ENCODE measurements at regions not wholly inside any gene's neighbourhood (a gene's known extent, or its start where the extent isn't known, plus 50 kb on each side); places are given as distances from the start of the nearest gene placed in this dataset.

- H3K9me3 Mint-ChIP-seq = no peaks in the 10 kb centered on the region
- H3K36me3 Mint-ChIP-seq (ENCODE audit: low read depth) = no peaks in the 10 kb centered on the region
- no peaks in the 10 kb centered on the region for H3K4me1 Mint-ChIP-seq (ENCODE audit: low read depth)
- intact Hi-C loops (cut with micrococcal nuclease) = no loop called here
- DNase-seq (ENCODE audit: low spot score) = no peak
- no peak overlapping the region for H3K4me3 Mint-ChIP-seq
- H3K27me3 Mint-ChIP-seq (ENCODE audit: insufficient read depth) = no peaks in the 10 kb centered on the region
- no peak overlapping the region for H3K27ac Mint-ChIP-seq
These were observed 58.3 kb upstream of the KLF4 start for GRCh38 chr9:107547772-107548297.

GRCh38 chr9:107547303-107547702 is 57.7 kb upstream of the KLF4 start:
- intact Hi-C loops (cut with micrococcal nuclease) = no loop called here

GRCh38 chr9:107546859-107547258 is 57.3 kb upstream of the KLF4 start:
- Mint-ChIP-seq H3K36me3 (ENCODE audit: low read depth) (no peaks in the 10 kb centered on the region), H3K27ac (no peak overlapping the region), H3K4me1 (ENCODE audit: low read depth) (no peaks in the 10 kb centered on the region), H3K4me3 (no peak overlapping the region), H3K9me3 (no peaks in the 10 kb centered on the region), H3K27me3 (ENCODE audit: insufficient read depth) (no peaks in the 10 kb centered on the region)
- intact Hi-C loops (cut with micrococcal nuclease) = no loop called here
- DNase-seq (ENCODE audit: low spot score) = no peak

More at GRCh38 chr9:107547303-107547702, 57.7 kb upstream of the KLF4 start:
- H3K4me1 Mint-ChIP-seq (ENCODE audit: low read depth) = no peaks in the 10 kb centered on the region
- H3K36me3 Mint-ChIP-seq (ENCODE audit: low read depth) = no peaks in the 10 kb centered on the region
- no peak for DNase-seq (ENCODE audit: low spot score)
- H3K9me3 Mint-ChIP-seq = no peaks in the 10 kb centered on the region
- H3K27ac Mint-ChIP-seq = no peak overlapping the region
- no peaks in the 10 kb centered on the region for H3K27me3 Mint-ChIP-seq (ENCODE audit: insufficient read depth)
- H3K4me3 Mint-ChIP-seq = no peak overlapping the region

GRCh38 chr9:107545036-107545435 is 55.5 kb upstream of the KLF4 start:
- H3K4me3 Mint-ChIP-seq = no peak overlapping the region
- H3K27me3 Mint-ChIP-seq (ENCODE audit: insufficient read depth) = no peaks in the 10 kb centered on the region
- H3K36me3 Mint-ChIP-seq (ENCODE audit: low read depth) = no peaks in the 10 kb centered on the region
- no peak for DNase-seq (ENCODE audit: low spot score)
- H3K9me3 Mint-ChIP-seq = no peaks in the 10 kb centered on the region
- H3K4me1 Mint-ChIP-seq (ENCODE audit: low read depth) = no peaks in the 10 kb centered on the region
- intact Hi-C loops (cut with micrococcal nuclease) = no loop called here
- H3K27ac Mint-ChIP-seq = no peak overlapping the region

GRCh38 chr9:107542411-107543157 is 53.0 kb upstream of the KLF4 start:
- Mint-ChIP-seq H3K36me3 (ENCODE audit: low read depth) (no peaks in the 10 kb centered on the region), H3K4me3 (no peak overlapping the region), H3K9me3 (no peaks in the 10 kb centered on the region), H3K27ac (no peak overlapping the region), H3K4me1 (ENCODE audit: low read depth) (no peaks in the 10 kb centered on the region), H3K27me3 (ENCODE audit: insufficient read depth) (no peaks in the 10 kb centered on the region)
- DNase-seq (ENCODE audit: low spot score) = no peak
- intact Hi-C loops (cut with micrococcal nuclease) = no loop called here

- no peaks in the 10 kb centered on the region for H3K4me1 Mint-ChIP-seq (ENCODE audit: low read depth)
- no peak for DNase-seq (ENCODE audit: low spot score)
- H3K4me3 Mint-ChIP-seq = no peak overlapping the region
- H3K36me3 Mint-ChIP-seq (ENCODE audit: low read depth) = no peaks in the 10 kb centered on the region
- H3K27ac Mint-ChIP-seq = no peak overlapping the region
- intact Hi-C loops (cut with micrococcal nuclease) = no loop called here
- no peaks in the 10 kb centered on the region for H3K27me3 Mint-ChIP-seq (ENCODE audit: insufficient read depth)
- H3K9me3 Mint-ChIP-seq = no peaks in the 10 kb centered on the region
These were observed 52.0 kb upstream of the KLF4 start for GRCh38 chr9:107541523-107541922.

- intact Hi-C loops (cut with micrococcal nuclease) = no loop called here
- no peaks in the 10 kb centered on the region for H3K4me1 Mint-ChIP-seq (ENCODE audit: low read depth)
These were observed 50.6 kb upstream of the KLF4 start for GRCh38 chr9:107540164-107540561.

GRCh38 chr9:107539427-107540163 is 50.0 kb upstream of the KLF4 start:
- Mint-ChIP-seq H3K27ac (no peak overlapping the region), H3K27me3 (ENCODE audit: insufficient read depth) (no peaks in the 10 kb centered on the region), H3K4me1 (ENCODE audit: low read depth) (no peaks in the 10 kb centered on the region), H3K36me3 (ENCODE audit: low read depth) (no peaks in the 10 kb centered on the region), H3K9me3 (no peaks in the 10 kb centered on the region), H3K4me3 (no peak overlapping the region)
- DNase-seq (ENCODE audit: low spot score) = no peak
- intact Hi-C loops (cut with micrococcal nuclease) = no loop called here

More at GRCh38 chr9:107540164-107540561, 50.6 kb upstream of the KLF4 start:
- DNase-seq (ENCODE audit: low spot score) = no peak
- no peak overlapping the region for H3K4me3 Mint-ChIP-seq
- no peaks in the 10 kb centered on the region for H3K36me3 Mint-ChIP-seq (ENCODE audit: low read depth)
- H3K27me3 Mint-ChIP-seq (ENCODE audit: insufficient read depth) = no peaks in the 10 kb centered on the region
- no peak overlapping the region for H3K27ac Mint-ChIP-seq
- no peaks in the 10 kb centered on the region for H3K9me3 Mint-ChIP-seq

Data from activated T-helper 1 cell treated with anti-CD3 and anti-CD28 coated beads, Interleukin-12 subunit alpha, Interleukin-12 subunit beta, Interleukin-2, Interleukin-4 antibody, amounts not matched to agents 30 ng/mL and 10 ng/mL and 1 ng/mL, durations not matched to agents 14 hours and 24 hours and 36 hours (primary cell).